SH-SY5Y (cell line): ENCODE measurements at regions not wholly inside any gene's neighbourhood (a gene's known extent, or its start where the extent isn't known, plus 50 kb on each side); places are given as distances from the start of the nearest gene placed in this dataset.

Experiments used
- GATA2 ChIP-seq: IDR thresholded peaks from 2 replicates; pipeline ENCODE4 v1.6.1; 2011; ENCODE audit warnings: mild to moderate bottlenecking, low read depth, low read length
- GATA3 ChIP-seq: IDR thresholded peaks from 2 replicates; pipeline ENCODE4 v1.6.1; 2011; ENCODE audit warnings: low read depth, mild to moderate bottlenecking, low read length, moderate library complexity

DNA sequence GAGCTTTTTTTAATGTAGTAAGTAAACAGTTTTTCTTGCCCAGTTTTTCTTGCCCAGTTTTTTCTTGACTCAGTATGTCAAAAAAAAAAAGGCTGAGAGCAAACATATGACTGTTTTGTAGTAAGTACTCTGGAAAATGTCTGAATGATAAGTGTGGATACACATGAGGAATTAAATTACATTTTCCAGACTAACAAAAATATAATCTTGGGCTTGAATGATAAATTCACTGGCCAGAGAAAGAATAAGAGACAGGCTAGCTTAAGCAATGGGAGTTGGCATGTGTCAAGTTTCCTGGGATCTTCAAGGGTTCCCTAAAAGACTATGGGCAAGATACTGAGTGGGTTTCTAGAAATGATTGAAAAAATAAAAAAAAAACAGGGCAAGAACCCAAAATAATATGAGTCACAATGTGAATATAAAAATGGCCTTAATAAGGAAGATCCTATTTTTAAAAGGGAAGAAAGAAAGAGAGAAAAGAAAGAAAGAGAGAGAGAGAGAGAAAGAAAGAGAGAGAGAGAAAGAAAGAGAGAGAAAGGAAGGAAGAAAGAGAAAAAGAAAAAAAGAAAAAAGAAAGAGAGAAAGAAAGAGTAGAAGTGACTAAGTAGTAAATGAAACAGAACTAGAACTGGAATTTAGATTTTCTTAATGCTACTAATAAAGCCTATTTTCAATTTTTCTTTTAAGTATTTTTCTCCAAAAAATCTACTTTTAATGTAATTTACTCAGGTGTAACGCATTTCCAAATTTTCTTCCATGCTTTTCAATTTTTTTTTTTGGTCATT, 60.2 kb downstream of the TFPI2 start:
- TF ChIP-seq GATA2 (no peak), GATA3 (no peak)

GRCh38 chr7:93828260-93828659, 62.3 kb downstream of the TFPI2 start:
- TF ChIP-seq GATA2: no peak
- no peak for TF ChIP-seq GATA3

DNA sequence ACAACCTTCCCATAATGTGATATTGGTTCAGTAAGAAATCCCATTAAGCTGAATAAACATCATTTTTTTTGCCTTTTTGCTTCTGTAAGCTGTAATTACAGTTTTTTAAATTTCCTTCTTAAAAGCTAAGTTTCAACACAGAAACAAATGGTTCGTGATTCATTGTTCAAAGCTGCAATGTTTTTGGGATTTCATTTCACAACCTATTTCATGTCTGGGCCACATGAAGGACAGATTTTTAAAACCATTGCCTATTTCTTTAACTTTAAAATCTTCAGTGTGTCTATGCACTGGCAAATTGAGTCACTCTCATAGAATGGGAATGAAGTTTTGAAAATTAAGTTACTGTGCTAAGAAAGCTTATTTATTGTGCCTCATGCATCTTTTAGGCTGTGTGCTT, 66.9 kb downstream of the TFPI2 start:
- no peak for TF ChIP-seq GATA3
- no peak for TF ChIP-seq GATA2

GRCh38 chr7:93821463-93821862, 69.1 kb downstream of the TFPI2 start:
- TF ChIP-seq GATA3 (no peak), GATA2 (no peak)

DNA sequence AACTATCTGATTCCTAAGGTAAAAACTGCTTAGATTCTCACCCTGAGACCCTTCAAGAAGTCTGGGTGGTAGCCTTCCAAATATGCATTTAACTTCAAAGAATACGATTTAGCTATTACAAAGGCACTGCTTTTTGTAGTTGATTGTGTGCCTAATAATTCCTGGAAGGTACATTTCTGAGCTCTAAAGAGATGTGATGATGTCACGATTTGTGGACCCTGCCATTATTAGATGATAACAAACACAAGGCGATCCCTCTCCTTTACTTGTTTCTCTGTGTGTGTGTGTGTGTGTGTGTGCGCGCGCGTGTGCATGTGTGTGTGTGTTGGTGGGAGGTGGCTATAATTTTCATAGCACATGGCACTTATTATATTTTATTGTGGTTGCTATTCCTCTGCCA, 70.9 kb downstream of the TFPI2 start:
- TF ChIP-seq GATA3 (no peak), GATA2 (no peak)

- TF ChIP-seq GATA2: no peak
- no peak for TF ChIP-seq GATA3
Observed at GRCh38 chr7:93817526-93817925, 73.0 kb downstream of the TFPI2 start.

- TF ChIP-seq GATA3 (no peak), GATA2 (no peak)
Observed at GRCh38 chr7:93817004-93817403, 73.5 kb downstream of the TFPI2 start.

DNA sequence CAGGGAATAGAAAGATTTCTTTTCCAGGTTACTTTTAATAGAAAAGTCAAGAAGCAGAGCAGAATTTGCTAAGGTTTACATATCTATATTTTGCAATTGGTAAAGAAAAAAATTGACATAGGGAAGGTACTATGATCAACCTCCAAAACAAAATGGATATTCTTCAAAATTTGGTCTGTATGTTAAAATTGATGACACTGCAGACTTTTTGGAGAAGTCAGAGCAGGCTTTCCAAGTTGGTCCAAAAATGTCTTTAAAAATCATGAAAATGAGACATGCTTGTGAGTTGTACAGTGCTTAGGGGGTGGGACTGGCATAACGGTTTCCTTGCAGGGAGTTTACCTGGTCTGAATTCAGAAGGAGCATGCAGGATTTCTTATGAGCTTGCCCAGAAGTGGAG, 77.0 kb downstream of the TFPI2 start:
- no peak for TF ChIP-seq GATA2
- no peak for TF ChIP-seq GATA3

DNA sequence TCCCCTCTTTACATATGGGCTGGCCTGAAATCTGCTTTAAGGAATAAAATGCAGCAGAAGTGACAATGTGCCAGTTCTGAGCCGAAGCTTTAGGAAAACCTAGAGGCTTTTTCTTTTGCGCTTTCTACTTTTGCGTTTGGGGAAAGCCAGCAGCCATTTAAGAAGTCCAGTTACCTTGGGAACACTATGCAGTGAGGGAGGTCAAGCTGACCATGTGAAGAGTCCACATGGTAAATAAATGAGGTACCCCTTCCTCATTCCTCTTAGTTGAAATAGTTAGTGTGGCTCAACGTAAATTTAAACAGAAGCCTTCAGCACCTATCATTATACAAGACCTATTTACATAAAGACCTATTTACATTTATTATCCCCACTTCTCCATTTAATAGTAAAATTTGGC, 78.5 kb downstream of the TFPI2 start:
- TF ChIP-seq GATA2: no peak
- TF ChIP-seq GATA3: no peak

GRCh38 chr7:93811198-93811597, 79.4 kb downstream of the TFPI2 start:
- TF ChIP-seq GATA3 (no peak), GATA2 (no peak)

DNA sequence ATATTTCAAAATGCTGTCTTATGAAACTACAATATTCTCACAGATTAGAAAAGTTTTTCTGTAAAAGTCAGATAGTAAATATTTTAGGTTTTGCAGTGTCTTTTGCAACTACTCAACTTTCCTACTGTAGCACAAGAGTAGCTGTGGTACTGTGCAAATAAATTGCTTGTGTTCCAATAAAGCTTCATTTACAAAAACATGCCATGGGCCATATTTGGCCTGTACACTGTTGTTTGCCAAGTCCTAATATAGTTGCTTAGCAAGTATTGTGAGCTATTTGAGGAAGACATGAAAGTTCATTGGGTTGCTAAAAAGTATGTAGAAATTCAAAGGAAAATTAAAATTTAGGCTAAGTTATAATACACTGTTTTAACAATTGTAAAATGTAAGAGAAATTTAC, 80.0 kb downstream of the TFPI2 start:
- TF ChIP-seq GATA3 (no peak), GATA2 (no peak)

- no peak for TF ChIP-seq GATA2
- no peak for TF ChIP-seq GATA3
Observed at GRCh38 chr7:93804726-93805125, 85.8 kb downstream of the TFPI2 start.

- TF ChIP-seq GATA2 (no peak), GATA3 (no peak)
Observed at GRCh38 chr7:93799750-93800357, 90.7 kb downstream of the TFPI2 start.

- no peak for TF ChIP-seq GATA3
Observed at GRCh38 chr7:93779115-93779514, 111.4 kb downstream of the TFPI2 start.

GRCh38 chr7:93778384-93778783, 112.2 kb downstream of the TFPI2 start:
- no peak for TF ChIP-seq GATA2
- TF ChIP-seq GATA3: no peak
